WERI-Rb-1 (cell line): ENCODE measurements at regions not wholly inside any gene's neighbourhood (a gene's known extent, or its start where the extent isn't known, plus 50 kb on each side); places are given as distances from the start of the nearest gene placed in this dataset.
A peak's percentile ranks its signal among the peaks of the same experiment; 100 is the strongest.
"Not testable (repeated sequence)": the region's sequence is repeated elsewhere in the genome, so short reads cannot be mapped to it uniquely, and the experiment has no call there.

Source experiments
- DNase-seq: peaks from one replicate; pipeline ENCODE4 v3.0.0-alpha.2; 2020
- H3K27ac ChIP-seq: fragments of 250-450 bp; sonication (Bioruptor Pico); 2 replicates; pipeline ENCODE4 v1.5.1; 2020; ENCODE audit warnings: mild to moderate bottlenecking, moderate library complexity
- H3K27me3 ChIP-seq: fragments of 250-450 bp; sonication (Bioruptor Pico); 2 replicates; pipeline ENCODE4 v1.5.1; 2021; ENCODE audit warnings: mild to moderate bottlenecking, low read depth, moderate library complexity; ENCODE audit not compliant: insufficient read depth, severe bottlenecking
- H3K36me3 ChIP-seq: fragments of 250-450 bp; sonication (Bioruptor Pico); 2 replicates; pipeline ENCODE4 v1.5.1; 2020; ENCODE audit warnings: mild to moderate bottlenecking, moderate library complexity
- H3K4me3 ChIP-seq: 2 replicates; pipeline ENCODE4 v1.5.1; 2011; ENCODE audit warnings: low read depth, mild to moderate bottlenecking, control low read depth, low read length
- H3K9me3 ChIP-seq: fragments of 250-450 bp; sonication (Bioruptor Pico); 2 replicates; pipeline ENCODE4 v1.5.1; 2021; ENCODE audit warnings: mild to moderate bottlenecking, moderate library complexity; ENCODE audit not compliant: severe bottlenecking

DNA sequence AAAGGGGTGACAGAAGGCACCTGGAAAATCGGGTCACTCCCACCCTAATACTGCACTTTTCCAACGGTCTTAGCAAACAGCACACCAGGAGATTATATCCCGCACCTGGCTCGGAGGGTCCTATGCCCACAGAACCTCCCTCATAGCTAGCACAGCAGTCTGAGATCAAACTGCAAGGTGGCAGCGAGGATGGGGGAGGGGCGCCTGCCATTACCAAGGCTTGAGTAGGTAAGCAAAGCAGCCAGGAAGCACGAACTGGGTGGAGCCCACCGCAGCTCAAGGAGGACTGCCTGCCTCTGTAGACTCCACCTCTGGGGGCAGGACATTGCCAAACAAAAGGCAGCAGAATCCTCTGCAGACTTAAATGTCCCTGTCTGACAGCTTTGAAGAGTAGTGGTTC is 101.8 kb downstream of the TBX20 start:
- DNase-seq, H3K36me3 ChIP-seq, H3K27ac ChIP-seq, H3K9me3 ChIP-seq, H3K27me3 ChIP-seq, H3K4me3 ChIP-seq: not testable (repeated sequence)

- H3K27me3 ChIP-seq, DNase-seq, H3K9me3 ChIP-seq, H3K27ac ChIP-seq, H3K36me3 ChIP-seq, H3K4me3 ChIP-seq: not testable (repeated sequence)
Measured at GRCh38 chr7:35148030-35148429, 105.9 kb downstream of the TBX20 start.

DNA sequence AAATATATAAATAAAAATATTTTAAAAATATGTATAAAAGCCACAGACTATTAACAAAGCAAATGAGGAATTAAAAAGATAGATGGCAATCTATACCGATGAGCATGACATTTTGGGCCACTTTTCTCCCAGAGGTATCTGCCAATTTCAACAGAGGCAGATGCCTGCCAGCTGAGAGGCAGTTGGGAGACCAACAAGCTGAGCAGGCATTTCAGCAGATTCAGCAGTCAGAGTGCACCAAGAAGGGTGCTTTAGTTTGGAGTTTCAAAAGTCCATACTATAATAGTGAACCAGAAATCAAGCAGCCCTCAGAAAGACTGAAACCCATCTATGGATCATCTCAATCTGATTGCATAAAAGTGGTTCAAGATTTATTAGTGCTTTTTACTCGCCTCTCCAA is 104.8 kb upstream of the DPY19L1 start:
- H3K27me3 ChIP-seq, H3K4me3 ChIP-seq, H3K36me3 ChIP-seq, H3K27ac ChIP-seq, H3K9me3 ChIP-seq, DNase-seq: not testable (repeated sequence)

DNA sequence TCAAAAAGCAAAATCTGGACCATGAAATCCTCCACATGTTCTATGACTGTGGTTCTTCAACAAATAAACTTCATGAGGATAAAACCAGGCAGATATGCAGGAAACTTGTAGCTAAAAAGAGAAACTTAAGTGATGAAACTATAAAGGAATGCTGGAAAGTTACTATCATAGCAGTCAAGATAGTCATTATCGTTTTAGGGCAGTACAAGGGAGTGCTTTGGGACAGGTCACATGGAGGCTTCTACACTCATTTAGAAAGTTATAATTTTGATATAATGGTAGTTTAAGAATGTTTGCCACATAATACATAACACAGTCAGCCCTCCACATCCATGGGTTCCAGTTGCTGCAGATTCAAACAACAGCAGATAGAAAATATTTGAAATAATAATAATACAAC is 102.0 kb upstream of the DPY19L1 start:
- not testable (repeated sequence) for H3K4me3 ChIP-seq, H3K27ac ChIP-seq, H3K36me3 ChIP-seq, H3K27me3 ChIP-seq, H3K9me3 ChIP-seq, DNase-seq

DNA sequence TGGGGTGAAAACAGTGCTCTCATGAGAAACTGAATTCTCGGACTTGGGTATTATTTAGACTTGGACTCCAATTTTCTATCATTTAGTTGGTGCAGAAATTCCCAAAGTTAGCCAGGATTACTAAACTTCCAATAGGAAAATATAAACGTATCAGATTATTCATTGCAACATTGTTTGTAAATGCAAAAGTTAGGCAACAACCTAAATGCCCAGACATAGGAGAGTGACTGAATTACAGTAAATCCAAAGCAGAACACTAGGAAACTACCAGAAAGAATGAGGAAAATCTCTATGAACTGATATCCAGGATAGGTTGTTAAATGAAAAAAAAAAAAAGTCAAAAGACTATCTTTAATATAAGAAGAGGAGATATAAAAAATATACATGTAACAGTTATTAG is 96.2 kb upstream of the DPY19L1 start:
- H3K27me3 ChIP-seq, H3K4me3 ChIP-seq, DNase-seq, H3K27ac ChIP-seq, H3K36me3 ChIP-seq, H3K9me3 ChIP-seq: not testable (repeated sequence)

- H3K27me3 ChIP-seq, H3K27ac ChIP-seq, H3K4me3 ChIP-seq, H3K9me3 ChIP-seq, DNase-seq, H3K36me3 ChIP-seq: not testable (repeated sequence)
Measured at GRCh38 chr7:35133011-35133410, 95.7 kb upstream of the DPY19L1 start.

GRCh38 chr7:35128662-35129061 is 91.4 kb upstream of the DPY19L1 start:
- H3K27me3 ChIP-seq, H3K9me3 ChIP-seq, DNase-seq, H3K27ac ChIP-seq, H3K4me3 ChIP-seq, H3K36me3 ChIP-seq: not testable (repeated sequence)

GRCh38 chr7:35118526-35118925 is 81.2 kb upstream of the DPY19L1 start:
- not testable (repeated sequence) for H3K9me3 ChIP-seq, H3K36me3 ChIP-seq, H3K27me3 ChIP-seq, DNase-seq, H3K27ac ChIP-seq, H3K4me3 ChIP-seq

DNA sequence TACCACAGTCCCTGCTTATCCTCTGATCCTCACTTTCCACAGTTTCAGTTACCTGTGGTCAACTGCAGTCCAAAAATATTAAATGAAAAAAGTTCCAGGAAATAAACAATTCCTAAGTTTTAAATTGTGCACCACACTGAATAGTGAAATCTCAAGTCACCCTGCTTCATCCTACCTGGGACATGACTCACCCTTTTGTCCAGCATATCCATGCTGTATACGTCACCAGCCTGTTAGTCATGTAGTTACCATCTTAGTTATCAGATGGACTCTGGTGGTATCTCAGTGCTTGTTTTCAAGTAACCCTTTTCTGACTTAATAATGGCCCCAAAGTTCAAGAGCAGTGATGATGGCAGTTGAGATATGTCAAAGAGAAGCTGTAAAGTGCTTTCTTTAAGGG is 69.4 kb upstream of the DPY19L1 start:
- not testable (repeated sequence) for DNase-seq

DNA sequence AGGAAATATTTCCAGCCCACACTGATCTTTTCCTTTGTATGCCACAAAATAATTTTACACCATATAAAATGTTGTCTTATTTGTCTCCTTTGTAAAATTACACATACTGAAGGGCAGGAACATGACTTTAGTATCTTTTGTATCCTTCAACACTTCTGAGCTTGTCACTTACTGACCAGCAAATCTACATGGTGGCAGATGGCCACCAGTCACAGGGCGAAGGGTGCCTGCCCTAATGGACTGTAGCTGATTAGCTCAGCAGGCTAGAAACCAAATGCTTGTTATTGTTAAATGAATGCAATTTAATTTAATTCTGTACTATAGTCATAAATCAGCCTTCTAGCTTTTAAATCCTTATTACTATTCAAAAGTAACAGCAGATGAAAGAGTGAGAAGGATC is 68.2 kb upstream of the DPY19L1 start:
- H3K36me3 ChIP-seq, H3K27me3 ChIP-seq, H3K4me3 ChIP-seq, H3K9me3 ChIP-seq: not testable (repeated sequence)
- H3K27ac ChIP-seq: peak overlapping the region; percentile 60
- peak; percentile 88 for DNase-seq

More for the DNA sequence above, 69.4 kb upstream of the DPY19L1 start:
- not testable (repeated sequence) for H3K9me3 ChIP-seq, H3K4me3 ChIP-seq, H3K27ac ChIP-seq, H3K27me3 ChIP-seq, H3K36me3 ChIP-seq

DNA sequence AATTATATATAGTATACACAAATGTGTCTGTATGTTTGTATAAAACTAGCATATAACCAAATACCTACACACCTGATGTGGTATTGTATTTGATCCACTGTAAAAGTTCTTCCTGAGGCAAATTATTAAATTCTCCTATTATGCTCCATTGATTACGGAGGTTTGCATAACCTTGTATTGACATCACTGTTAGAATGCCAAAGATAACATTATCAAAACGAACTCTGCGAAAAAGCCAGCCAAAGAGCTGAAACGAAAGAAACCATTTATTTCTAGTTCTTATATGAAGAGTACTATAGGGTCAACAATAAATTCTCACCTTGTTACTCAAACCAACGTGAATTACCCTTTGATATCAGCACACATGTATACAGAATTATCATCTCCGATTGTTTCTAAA is 65.6 kb upstream of the DPY19L1 start:
- H3K27me3 ChIP-seq, H3K4me3 ChIP-seq, H3K36me3 ChIP-seq, H3K9me3 ChIP-seq, DNase-seq, H3K27ac ChIP-seq: not testable (repeated sequence)

GRCh38 chr7:35092961-35093360 is 55.7 kb upstream of the DPY19L1 start:
- not testable (repeated sequence) for H3K4me3 ChIP-seq, H3K27ac ChIP-seq, H3K27me3 ChIP-seq, H3K36me3 ChIP-seq, H3K9me3 ChIP-seq, DNase-seq
